Epidermal melanocyte (primary cell): ENCODE measurements at regions not wholly inside any gene's neighbourhood (a gene's known extent, or its start where the extent isn't known, plus 50 kb on each side); places are given as distances from the start of the nearest gene placed in this dataset.
A peak's percentile ranks its signal among the peaks of the same experiment; 100 is the strongest.

Experiments used
- DNase-seq: peaks from one replicate; pipeline ENCODE4 v3.0.0; 2011; ENCODE audit warnings: low spot score; ENCODE audit not compliant: insufficient read length

DNA sequence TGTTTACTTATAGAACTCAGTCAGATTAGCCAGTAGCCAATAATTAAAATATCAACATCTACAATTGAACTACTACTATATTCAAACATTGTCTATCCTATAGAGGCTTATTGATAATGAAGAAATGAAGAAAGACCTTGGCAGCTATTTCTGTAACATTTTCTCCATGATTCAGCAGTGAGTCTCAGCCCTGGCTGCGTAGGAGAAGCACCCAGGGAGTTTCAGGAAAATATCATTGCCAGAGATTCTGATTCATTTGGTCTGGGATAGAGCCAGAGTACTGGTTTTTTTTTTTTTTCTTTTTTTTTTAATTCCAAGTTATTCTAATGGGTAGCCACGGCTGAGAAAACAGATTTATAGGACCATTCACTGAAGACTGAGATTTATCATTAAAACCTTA lies 404.8 kb downstream of the TXNL1 start:
- DNase-seq: peak; percentile 37

DNA sequence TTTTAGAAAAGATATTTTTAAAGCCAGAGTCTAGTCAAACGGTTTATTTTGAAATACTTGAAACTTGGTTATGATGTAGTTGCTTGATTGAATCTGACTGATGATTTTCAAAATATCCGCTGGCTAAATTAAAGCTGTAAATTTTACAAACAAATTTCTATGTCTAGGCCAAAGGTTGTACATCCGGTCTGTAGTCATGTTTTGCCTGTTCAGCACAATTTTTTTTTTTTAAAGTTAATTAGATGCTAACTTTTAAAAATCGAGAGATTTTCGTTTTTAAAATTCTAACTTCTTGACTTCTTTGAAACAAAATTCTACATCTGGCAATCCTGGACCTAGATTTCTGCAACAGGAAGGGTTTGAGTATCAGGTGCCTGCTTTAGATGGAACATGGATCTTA lies 412.4 kb downstream of the TXNL1 start:
- no peak for DNase-seq

DNA sequence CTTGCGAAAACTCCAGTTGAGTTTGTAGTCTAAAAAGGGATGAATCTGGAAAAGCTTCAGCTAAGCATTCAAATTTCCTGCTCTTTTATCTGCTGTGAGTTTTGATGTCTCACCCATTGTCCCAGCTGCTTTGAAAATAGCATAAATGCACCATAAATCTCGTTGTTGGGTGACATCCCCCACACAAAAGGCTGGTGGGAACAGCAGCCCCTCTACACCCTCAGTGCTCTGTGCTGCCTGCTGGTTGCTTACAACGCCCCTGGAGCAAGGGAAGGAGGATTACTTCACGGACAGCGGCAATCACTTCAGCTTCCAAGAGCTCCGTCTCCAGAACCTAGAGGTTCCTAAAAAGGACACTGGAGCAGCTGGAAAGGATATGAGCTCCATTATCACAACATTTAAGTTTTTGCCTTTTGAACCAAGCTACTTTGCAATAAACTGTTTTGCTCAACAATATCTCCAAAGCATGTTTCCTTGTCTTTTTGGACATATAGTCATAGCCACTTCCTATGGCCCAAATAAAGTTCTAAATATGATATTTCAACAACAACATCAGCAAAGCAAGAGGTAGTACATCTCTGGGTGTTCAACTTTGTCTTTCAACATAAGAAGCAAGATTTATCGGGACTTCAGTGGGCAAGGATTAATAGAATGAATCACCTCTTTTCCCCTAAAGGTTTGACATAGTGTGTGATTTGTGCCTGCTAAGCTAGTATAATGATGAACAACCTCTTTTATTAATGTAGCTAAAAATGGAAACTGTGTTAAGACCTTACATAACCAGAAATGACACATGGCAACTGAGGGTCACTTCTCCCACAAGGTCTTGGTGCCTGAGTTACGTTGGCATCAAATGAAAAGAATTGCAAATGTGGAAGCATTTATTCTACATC lies 413.5 kb downstream of the TXNL1 start:
- DNase-seq: no peak

DNA sequence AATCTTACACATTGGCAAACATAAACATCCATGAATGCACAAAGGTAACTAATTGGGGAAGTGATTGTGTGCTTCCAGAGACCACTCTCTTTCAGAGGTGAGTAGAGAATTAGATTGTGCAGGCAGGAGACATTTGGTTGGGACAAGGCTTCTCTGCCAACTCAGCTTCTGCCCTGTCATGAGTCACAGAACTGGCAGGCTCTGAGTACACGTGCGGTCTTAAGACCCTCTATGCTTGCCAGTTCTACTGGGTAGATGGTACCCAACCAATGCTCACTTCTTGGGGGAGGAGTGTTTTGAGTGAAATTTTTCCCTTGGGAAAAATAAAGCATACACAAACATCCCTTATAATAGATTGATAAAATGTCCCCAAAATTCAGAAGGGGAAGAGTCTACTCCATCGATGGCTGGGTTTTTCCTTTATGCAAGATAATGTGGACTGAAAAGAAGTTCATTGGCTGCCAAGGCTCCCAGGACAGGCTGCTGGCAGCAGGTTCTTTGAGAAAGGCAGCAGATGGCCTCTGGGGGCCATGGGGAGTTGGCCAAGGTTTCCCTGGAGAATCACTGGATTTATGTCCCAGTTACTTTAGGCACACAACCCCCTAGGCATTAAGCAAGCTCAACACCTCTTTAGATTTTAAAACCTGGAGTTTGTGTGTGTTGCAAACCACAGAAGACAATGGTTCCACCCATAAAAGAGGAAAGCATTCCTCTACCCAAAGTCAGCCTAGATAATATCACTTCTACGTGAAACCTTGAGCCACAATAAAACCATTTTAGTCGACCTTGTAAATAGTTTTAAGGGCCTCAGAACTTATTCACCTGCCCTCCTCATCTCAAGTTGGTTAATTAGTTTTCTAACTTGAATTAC lies 417.0 kb downstream of the TXNL1 start:
- DNase-seq: no peak

DNA sequence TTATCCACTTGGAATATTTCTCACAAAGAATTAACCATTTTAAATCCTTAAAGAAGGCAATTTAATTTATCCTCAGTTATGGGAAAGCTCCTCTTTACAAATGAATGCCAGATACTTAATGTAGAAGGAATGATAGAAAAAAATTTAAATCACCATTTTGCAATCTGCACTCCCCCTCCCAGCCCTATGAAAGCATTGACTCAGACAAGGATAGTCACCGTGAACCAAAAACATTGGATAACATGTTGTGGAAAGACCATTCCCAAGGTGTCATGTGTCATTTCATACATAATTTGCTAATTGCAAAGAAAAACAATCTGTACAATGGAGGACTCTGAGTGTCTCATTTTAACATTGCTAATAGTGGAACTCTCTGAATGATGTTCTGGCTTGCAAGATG lies 421.0 kb downstream of the TXNL1 start:
- no peak for DNase-seq

DNA sequence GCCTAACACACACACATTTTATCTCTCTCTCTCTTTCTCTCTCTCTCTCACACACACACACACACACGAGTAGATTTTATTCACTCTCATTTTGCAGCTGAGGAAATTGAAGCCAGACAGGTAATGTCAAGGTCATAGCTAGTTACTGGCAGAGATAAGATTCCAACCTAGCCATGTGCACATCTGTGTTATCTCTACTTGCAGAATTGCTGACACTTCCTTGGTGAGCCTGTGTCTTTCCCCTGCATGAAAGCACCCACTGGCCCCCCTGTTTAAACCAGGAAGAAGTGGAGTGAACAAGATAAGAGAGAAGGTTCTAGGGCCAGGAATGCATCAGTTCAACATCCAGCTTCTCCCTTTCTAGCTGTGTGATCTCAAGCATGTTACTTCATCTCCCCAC lies 423.7 kb downstream of the TXNL1 start:
- DNase-seq: no peak

DNA sequence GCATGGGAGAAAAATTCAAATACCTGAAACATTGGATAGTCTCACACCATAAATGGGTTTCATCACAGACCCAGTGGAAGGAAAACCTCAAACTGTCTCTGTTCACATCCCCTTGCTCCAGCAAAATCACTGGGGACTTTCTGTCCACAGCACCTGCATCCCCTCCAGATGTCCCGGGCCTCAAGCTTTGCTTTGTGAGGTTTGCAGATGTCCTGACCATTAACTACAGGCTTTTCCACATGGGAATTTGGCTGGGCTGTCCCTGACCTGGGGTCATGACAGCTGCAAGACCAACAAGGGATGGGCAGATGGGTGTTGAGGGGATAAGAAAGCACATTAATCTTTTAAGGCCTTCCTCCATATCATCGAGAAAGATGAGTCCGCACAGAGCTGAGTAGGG lies 427.9 kb downstream of the TXNL1 start:
- no peak for DNase-seq

DNA sequence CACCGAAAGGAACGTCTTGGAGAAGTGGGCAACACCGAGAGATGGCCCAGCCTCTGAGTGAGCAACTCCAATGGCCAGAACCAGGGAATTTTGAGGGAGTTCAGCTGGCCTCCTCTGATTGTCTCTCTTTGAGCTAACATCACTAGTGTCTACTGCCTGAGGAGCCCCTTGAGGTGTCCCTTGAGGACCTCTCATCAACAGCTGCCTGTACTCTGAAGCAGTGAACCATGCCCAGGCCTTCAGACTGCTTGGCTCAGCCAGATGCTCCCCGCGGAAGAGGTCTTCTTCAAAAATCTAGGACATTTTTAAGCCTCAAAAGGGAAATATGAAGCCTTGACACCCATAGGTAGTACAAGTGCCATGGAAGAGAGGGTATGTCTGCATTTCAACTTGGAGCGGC lies 430.4 kb downstream of the TXNL1 start:
- no peak for DNase-seq

DNA sequence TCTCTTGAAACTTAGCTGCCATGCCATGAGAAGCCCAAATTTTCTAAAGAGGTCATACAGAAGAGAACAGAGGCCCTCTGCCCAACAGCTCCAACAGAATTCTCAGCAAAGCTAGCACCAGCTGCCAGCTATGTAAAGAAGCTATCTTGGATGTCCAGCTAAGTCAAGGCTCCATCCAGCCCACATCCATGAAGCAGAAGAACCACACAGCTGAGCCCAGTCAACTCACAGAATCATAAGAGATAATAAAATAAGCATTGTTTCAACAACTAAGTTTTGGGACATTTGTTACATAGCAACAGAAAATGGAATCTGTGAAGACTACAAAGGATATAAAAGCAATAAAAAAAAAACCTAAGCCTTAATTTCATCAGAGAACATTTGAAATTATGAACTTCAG lies 434.3 kb downstream of the TXNL1 start:
- DNase-seq: no peak

DNA sequence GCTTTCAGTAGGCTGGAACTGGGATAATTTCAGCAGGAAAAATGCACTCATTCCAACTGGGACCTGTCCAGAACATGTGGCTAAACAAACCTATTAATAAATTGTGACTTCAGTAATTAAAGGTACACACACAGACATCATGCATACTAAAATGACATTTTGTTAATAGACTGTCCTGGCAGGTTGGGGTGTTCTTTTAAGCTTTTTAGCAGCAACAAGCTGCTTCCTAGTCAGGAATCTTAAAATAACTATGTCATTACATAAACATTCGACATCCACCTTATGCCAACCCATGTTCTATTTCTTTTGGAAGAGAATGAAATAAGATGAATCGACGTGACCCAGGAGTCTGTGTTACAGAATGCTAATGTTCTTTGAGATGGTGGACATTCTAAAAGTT lies 435.7 kb downstream of the TXNL1 start:
- DNase-seq: no peak

DNA sequence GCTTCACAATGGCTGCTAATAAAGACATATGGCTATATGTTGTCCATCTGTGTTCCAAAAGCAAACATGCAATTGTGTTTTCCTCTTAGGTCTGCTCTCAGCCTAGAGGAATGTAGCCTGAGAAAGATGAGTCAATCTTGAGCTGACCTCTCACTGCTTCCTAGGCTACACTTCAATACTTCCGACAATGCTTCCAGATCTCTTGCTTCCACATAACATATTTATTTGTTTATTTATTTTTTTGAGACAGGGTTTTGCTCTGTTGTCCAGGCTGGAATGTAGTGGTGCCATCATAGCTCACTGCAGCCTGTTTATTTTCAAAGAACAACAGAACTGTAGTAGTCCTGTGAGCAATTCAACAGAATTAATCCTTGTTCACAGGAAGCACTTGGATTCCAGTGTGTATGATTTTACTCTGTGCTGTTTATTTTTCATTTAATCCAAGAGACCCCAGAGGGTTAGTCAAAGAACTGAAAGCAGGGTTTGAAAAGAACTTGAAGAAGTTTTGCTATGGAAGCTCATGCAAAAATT lies 437.9 kb downstream of the TXNL1 start:
- no peak for DNase-seq

DNA sequence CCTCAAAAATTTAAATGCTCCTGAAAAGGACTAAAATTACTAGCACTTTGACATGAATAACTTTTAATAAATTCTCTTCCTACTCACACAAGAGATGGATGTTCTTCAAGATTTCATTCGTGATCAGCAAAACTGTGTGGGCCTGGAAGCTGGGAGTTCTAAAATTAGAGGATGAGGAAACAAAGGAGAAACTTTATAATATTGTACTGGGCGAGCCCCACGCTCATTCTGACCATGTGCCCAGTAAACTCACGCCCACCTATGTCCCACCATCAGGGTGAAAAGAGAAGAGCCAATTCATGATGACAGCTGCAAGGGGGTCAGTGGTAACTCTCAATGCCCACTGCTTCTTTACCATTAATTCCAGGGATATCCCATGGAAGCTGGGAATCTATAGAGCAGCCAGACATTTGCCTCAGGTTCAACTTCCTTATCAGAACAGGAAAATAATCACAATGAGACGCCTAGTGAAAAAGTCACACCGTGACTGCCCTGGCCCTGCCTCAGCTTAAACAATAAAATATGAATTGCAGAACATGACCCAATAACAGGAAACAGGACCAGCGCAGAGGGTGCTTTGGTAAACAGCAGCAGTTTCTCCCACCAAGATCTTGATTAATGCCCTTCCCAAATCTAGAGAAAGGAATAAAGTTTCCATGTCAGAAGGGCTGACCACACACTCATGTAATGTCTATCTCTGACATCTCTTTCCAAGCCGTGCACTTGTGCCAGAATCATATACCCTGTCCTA lies 438.6 kb downstream of the TXNL1 start:
- DNase-seq: no peak

DNA sequence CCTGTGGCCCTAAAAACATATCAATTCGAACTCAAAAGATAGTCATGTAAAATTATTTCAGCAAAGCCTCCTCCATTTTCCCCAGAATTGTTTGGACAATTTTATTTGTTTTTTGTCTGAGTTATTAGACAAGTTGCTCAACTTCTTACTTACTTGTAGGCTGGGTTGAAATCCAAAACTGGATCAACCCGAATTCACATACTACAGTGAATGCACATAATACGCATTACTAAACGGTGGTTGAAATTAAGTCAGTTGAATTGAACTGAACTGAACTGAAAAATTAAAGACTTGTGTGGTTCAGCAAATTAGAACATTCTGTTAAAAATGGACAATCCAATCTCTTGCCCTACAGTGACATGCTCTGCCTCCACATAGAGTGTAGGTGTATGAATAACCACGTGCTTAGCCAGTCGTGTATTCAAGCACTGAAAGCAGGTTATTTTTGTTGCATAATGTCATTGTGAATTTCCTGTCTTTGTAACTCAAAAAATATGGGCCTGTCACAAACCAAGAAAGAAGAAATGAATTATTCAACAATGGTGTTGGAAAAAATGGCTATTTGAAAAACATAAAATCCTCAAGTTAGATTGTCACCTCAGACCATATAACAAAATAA lies 441.0 kb downstream of the TXNL1 start:
- DNase-seq: no peak

DNA sequence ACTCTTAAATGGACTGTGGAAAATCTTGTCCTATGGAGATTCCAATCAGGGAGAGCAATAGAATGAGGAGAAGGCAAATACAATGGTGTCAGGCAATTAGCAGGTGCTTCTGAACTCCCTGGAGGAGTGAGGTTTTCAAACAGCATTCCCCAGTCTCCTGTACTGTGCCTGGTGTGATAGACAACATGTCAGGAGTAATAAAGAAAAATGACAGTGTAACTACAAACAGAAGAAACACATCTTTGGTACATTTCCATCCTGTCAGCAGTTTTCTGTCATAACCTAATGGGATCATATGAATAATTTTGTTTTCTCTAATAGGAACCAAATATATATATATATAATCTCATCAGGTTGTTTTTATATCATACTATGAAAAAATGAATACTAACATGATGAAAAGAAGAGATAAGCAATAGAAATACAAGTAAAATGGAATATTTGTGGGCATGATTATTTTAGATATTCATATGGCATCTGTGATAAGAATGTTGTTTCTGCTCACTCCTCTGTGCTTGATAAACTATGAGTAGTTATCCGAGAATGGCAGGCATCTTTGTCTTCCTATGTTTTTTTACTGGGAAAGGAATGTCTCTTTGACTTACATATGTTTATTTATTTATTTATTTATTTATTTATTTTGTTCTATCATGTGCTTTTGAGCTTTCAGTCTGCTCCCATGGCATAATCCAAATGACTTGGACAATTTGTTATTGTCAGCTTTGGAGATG lies 441.7 kb downstream of the TXNL1 start:
- DNase-seq: no peak

DNA sequence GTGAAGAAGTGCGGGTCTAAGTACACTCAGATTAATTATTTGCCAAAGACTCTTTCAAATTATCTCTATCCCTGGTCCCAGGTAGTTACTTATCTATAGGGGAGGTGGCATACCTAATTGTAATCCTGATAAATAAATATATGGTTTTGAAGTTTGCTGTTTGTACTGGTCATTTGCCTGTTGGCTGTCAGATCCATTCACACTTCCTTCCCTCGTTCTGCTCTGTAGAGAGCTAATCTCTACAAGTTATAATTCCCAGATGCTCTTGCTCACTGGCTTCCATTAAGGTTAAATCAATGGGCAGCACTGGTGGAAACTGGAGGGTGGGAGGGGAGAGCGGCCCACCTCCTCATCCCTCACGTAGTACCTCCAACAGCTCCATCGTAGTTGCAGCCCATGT lies 447.1 kb downstream of the TXNL1 start:
- DNase-seq: no peak

DNA sequence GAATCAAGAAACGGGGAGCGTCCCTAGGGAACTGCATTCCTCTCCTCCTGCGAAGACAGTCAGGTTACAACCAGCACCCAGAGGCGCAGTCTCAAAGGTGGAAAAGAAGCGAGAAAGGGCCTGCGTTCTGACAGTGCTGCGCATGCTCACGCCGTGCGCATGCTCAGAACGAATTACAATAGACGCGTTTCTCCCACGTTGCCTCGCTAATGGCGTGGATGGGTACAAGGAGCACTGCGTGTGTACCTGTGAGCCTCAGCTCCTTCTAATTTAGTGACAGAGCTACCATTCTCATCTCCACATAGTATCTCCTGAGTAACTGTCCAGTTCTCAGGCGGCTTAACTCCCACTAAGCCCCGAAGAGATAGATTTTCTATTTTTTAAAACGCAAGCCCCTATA lies 448.8 kb downstream of the TXNL1 start:
- no peak for DNase-seq

DNA sequence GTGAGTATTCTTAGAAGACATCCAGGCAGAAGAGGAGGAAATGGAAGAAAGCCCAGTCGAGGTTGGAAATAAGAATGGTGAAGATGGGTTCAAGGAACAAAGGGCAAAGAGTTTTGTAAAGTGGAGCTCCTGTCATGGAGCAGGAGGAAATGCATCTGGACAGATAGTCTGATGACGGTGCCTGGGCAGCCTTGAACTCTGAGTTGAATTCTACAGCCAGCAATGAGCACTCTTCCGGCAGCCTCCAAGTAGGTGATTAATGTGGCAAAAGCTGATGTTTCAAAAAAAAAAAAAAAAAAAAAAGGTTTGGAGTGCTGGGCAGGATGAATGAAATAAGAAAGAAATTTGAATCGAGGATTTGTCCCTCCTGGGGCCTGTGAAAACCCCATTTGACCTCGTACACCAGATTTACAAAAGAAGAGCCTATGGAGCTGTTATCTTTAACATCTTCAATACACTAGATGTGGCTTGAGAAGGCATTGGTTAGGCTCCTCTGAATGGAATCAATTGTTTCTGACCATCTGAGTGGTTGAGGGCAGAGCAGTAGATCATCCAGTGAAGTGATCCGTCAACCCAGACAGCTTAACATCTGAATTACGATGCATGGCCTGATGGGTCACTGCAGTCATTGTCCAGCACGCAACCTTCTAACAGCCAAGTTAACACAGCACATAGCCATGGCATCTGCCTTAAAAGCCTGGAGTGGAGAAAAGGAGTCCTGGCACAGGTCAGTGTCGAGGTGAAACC lies 449.7 kb downstream of the TXNL1 start:
- no peak for DNase-seq

DNA sequence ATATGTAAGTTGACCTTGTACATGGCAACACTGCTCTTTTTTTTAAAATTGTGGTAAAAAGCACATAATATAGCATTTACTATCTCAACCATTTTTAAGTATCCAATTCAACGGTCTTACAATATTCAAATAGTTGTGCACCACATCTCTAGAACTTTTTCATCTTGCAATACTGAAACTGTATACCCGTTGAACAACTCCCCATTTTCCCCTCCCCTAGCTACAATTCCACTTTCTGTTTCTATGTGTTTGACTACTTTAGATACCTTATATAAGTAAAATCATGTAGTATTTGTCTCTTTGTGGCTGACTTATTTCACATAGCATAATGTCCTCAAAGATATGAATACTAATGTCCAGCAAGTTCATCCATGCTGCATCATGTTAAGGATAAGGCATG lies 452.1 kb downstream of the TXNL1 start:
- DNase-seq: no peak

DNA sequence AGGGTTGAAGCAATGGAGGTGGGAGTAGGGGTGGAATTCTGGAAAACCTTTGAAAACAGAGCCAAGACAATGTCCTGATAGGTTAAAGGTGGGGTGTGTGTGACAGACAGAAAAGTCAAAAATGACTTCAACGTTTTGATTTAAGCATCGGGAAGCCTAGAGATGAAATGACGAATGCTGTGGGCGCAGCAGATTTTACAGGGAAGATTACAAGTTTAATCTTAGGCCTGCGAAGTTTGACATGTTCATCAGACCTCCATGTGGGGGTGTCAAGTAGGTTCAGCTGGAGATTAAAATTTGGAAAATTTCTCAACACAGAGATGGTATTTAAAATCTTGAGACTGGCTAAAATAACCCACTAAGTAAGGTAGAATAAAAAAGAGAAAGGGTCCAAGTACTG lies 453.3 kb downstream of the TXNL1 start:
- no peak for DNase-seq

DNA sequence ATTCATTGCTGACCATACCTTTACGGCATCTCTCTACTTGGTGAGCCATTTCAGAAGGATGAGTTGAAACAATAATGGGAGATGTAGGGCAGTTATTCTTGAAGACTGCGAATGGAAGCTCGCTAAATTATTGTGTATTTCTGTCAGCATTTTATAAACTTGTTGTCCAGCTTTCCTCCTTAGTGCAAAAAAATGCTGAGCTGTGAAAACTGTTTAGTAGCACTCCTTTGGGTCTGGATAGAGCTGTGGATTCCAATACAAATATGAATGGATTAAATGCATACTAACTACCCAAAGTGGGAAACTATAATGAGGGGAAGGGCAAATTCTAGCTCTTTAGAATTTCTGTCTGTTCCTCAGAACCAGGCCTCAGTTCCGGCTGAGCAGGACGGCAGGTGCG lies 461.6 kb downstream of the TXNL1 start:
- DNase-seq: no peak
